ENCODE measurements at regions not wholly inside any gene's neighbourhood (a gene's known extent, or its start where the extent isn't known, plus 50 kb on each side); places are given as distances from the start of the nearest gene placed in this dataset.

- Mint-ChIP-seq H3K27me3 (ENCODE audit: insufficient read depth) (peaks cover 5% of the 10 kb centered on the region; the same call in 1 of the 2 replicates), H3K36me3 (ENCODE audit: low read depth) (no peaks in the 10 kb centered on the region), H3K27ac (no peak overlapping the region; the same call in 1 of the 2 replicates), H3K4me3 (no peak overlapping the region), H3K4me1 (ENCODE audit: low read depth) (peaks cover 21% of the 10 kb centered on the region), H3K9me3 (no peaks in the 10 kb centered on the region)
- TF ChIP-seq CTCF (IDR thresholded peaks at IDR 0.05): no peak
- no peak for DNase-seq
Measured at GRCh38 chr20:50460115-50460607, 50.0 kb upstream of the PTPN1 start.

All from HFFc6 (cell line).